ENCODE measurements at regions not wholly inside any gene's neighbourhood (a gene's known extent, or its start where the extent isn't known, plus 50 kb on each side); places are given as distances from the start of the nearest gene placed in this dataset.

DNA sequence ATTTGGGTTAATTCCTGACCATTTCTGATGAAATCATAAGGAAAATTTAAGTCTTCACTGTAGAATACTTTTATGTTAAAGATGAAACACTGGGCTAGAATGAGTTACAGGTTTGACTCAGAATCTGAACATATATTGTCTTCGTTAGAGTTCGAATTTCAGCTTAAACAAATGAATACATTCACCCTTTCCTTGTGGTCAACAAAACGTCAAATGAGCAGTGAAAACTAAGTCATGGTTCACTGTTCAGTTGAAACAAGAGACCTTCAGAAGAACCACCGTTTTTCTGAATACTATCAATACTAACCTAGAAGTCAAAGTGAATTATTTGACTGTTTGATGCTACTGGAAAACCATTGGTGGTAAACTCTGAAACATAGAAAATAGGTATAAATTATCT, 235.2 kb upstream of the ZWINT start:
- no peak for FAIRE-seq

DNA sequence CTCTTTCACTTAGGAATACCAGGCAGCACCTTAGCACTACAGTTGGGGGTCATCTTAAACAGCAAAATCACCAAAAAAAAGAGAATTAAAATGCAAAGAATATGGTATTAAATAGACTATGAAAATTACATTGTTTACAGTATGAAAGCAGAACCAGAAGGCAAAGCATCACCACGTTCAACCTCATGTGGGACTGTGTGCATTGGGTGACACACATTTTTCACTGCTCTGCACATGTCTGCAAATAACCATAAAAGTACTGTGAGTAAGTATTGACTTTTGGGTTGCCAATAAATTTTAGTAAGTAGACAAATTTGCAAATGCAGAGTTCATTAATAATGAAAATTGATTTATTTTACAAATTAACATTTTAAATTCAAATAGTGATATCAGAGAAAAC, 232.1 kb upstream of the ZWINT start:
- DNase-seq (ENCODE audit: low spot score in 2 of 2) = no peak
- FAIRE-seq = no peak

More for the DNA sequence above, 235.2 kb upstream of the ZWINT start:
- DNase-seq (ENCODE audit: low spot score in 2 of 2) = no peak

DNA sequence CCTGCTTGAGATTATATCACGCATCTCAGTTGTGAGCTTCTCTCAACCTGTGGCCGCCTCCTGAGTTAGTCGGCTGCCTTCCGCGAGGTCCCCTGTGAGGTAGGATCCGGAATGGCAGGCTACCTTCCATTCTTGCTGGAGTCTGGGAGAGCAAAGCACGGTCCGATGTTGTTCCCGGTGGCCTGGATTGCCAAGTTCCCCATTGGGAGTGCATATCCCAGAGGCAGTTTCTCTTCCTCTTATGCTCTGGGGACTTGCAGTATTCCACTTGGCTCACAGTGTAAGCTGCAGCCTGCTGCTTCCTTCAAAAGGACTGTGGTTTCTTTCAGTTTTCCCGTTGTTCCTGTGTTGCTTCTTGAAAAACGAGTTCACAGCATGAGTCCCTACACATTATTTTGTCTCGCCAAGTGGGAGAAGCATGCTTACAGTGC, 225.4 kb upstream of the ZWINT start:
- FAIRE-seq (no peak), DNase-seq (ENCODE audit: low spot score in 2 of 2) (no peak)

- no peak for FAIRE-seq
These were observed 224.6 kb upstream of the ZWINT start for GRCh38 chr10:56585447-56586171.

GRCh38 chr10:56583316-56583715, 222.3 kb upstream of the ZWINT start:
- FAIRE-seq (no peak), DNase-seq (ENCODE audit: low spot score in 2 of 2) (no peak)

More at GRCh38 chr10:56585447-56586171, 224.6 kb upstream of the ZWINT start:
- no peak for DNase-seq (ENCODE audit: low spot score in 2 of 2)

- DNase-seq (ENCODE audit: low spot score in 2 of 2) = no peak
- FAIRE-seq = no peak
These were observed 206.5 kb upstream of the ZWINT start for GRCh38 chr10:56567580-56567979.

DNA sequence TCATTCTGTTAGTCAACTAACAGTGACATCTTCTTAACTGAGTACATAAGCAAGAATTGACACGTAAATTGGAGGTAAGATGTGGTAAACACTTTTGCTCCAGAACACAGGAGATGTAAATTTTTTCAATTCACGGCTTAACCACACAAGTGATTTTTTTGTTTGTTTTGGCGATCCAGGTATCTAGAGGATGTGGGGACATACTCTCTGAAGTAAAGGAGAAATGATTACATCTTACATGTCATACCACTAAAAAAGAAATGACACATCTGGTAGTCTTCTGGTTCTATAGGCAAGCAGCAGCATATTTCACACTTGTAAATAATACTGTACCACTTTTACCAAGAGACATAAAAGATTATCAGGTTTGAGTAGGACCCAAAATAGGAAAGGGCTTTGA, 200.3 kb upstream of the ZWINT start:
- no peak for FAIRE-seq

GRCh38 chr10:56551037-56551436, 190.0 kb upstream of the ZWINT start:
- FAIRE-seq (no peak), DNase-seq (ENCODE audit: low spot score in 2 of 2) (no peak)

More for the DNA sequence above, 200.3 kb upstream of the ZWINT start:
- no peak for DNase-seq (ENCODE audit: low spot score in 2 of 2)

DNA sequence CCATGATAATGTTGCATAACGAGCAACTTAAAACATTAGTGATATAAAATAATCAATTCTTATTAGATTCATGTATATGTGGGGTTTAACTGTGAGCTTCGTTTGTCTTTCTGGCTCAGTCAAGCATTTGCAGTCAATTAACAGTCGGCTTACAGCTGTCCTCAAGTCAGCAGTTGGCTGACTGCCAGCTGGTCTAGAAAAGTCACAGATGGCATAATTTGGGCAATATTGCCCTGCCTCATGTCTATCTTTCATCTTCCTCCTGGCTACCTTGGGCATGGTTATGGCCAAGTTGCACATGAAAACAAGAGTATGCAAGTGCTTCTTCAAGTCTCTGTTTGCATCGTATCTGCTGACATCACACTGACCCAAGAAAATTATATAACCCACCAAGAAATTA, 186.1 kb upstream of the ZWINT start:
- FAIRE-seq (no peak), DNase-seq (ENCODE audit: low spot score in 2 of 2) (no peak)

DNA sequence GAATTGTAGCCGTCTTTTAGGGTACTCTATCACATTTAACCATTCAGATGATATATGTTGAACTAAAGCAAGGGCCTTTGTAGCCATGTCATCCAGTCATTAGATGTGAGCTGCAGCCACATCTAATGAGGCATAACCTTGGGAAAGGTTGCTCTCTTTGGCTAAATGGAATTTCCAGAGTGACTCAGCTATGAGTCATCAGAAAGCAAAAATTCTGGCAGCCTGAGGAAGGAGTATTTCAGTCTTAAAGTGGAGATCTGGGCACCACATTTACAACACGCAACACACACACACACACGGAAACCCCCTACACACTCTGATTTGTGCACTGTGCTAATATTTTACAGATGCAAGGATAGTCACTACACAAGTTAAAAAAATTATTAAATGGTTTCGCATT, 176.9 kb upstream of the ZWINT start:
- no peak for DNase-seq (ENCODE audit: low spot score in 2 of 2)
- FAIRE-seq = no peak

- no peak for FAIRE-seq
- no peak for DNase-seq (ENCODE audit: low spot score in 2 of 2)
These were observed 161.1 kb upstream of the ZWINT start for GRCh38 chr10:56522166-56522565.

- FAIRE-seq = no peak
These were observed 147.5 kb upstream of the ZWINT start for GRCh38 chr10:56508562-56508961.

DNA sequence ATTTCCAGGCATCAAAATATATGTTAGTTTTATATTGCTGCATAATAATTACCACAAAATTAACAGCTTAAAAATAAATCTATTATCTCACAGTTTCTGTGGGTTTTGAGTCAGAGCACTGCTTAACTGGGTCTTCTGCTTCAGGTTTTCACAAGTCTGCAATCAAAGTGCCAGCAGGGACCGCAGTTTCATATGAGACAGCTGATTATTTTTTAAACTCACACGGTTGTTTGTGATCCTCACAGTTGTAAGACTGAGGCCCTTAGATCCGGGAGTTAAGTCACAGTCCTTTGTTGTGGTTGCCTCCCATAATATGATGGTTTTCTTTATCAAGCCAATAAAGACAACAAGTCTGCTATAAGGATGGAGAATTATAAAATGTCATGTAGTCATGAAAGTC, 146.0 kb upstream of the ZWINT start:
- DNase-seq (ENCODE audit: low spot score in 2 of 2) (no peak), FAIRE-seq (no peak)

More at GRCh38 chr10:56508562-56508961, 147.5 kb upstream of the ZWINT start:
- no peak for DNase-seq (ENCODE audit: low spot score in 2 of 2)

DNA sequence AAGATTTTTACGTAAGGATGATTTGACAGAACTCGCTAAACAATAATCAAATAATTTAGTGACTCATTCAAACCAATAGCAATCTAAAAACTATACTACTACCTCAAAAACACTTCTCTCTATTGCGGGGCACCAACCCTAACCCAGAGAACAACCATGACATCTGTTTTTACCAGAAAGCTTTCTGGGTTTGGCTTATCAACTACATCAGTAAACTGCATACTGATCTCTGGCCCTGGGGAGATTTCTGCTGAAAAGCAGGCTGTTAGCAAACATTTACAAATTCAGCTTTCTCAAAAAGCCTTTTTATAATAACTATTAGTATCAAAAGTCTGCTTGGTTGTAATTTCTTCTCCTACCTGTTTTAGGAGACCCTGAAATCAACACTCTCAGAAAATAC, 144.5 kb upstream of the ZWINT start:
- FAIRE-seq = no peak
- DNase-seq (ENCODE audit: low spot score in 2 of 2) = no peak

DNA sequence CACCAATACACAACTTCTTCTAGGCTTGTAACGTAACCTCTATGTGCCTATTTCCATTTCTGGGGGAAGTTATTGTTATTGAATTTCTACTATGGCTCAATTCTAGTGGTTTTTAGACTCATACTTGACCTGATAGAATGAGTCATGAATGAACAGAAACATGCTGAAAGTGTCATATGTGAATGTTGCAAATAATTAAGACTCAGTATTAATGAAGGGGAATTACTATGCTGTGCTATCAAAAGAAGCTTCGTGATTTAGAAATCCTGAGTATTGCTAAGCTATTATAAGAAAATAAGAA, 135.1 kb upstream of the ZWINT start:
- DNase-seq (ENCODE audit: low spot score in 2 of 2) (no peak), FAIRE-seq (no peak)

GRCh38 chr10:56487746-56488145, 126.7 kb upstream of the ZWINT start:
- FAIRE-seq (no peak), DNase-seq (ENCODE audit: low spot score in 2 of 2) (no peak)

DNA sequence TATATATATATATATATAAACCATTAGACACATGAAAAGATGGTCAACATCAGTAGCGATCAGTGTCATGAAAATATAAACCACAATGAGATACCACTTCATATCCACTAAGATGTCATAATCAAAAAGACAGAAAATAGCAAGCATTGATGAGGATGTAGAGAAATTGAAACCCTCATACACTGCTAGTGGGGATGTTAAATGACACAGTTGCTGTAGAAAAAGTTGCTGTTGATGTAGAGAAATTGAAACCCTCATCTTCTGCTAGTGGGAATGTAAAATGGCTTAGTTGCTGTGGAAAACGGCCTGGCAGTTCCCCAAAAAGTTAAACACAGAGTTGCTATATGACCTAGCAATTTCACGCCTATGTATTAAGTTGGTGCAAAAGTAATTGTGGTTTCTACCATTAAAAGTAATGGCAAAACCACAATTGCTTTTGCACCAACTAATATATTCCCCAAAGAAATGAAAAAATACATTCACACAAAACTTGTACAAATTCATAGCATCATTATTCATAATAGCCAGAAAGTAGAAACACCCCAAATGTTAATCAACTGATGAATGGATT, 120.5 kb upstream of the ZWINT start:
- FAIRE-seq = no peak

GRCh38 chr10:56472978-56473377, 111.9 kb upstream of the ZWINT start:
- FAIRE-seq (no peak), DNase-seq (ENCODE audit: low spot score in 2 of 2) (no peak)

More for the DNA sequence above, 120.5 kb upstream of the ZWINT start:
- DNase-seq (ENCODE audit: low spot score in 2 of 2) = no peak

- FAIRE-seq = no peak
These were observed 109.6 kb upstream of the ZWINT start for GRCh38 chr10:56470701-56471100.

DNA sequence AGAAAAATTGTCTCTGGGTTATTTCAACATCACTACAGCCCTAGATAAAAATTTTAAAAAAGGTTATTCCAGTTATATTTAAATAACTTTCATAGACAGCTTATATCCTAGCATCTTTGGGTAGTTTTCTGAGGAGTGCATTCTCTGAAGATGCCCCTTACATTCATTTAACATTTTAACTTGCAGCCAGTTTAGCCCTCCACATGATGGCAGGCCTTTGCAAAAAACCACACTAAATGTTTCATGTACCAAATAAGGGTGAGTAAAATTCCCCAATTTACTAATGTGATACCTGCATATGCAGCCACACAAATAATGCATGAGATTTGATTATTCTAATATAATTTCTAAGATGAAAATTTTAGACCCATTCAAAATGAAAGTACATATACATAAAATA, 108.4 kb upstream of the ZWINT start:
- no peak for FAIRE-seq
- no peak for DNase-seq (ENCODE audit: low spot score in 2 of 2)

More at GRCh38 chr10:56470701-56471100, 109.6 kb upstream of the ZWINT start:
- no peak for DNase-seq (ENCODE audit: low spot score in 2 of 2)

- DNase-seq (ENCODE audit: low spot score in 2 of 2) = no peak
- no peak for FAIRE-seq
These were observed 104.9 kb upstream of the ZWINT start for GRCh38 chr10:56466005-56466404.

DNA sequence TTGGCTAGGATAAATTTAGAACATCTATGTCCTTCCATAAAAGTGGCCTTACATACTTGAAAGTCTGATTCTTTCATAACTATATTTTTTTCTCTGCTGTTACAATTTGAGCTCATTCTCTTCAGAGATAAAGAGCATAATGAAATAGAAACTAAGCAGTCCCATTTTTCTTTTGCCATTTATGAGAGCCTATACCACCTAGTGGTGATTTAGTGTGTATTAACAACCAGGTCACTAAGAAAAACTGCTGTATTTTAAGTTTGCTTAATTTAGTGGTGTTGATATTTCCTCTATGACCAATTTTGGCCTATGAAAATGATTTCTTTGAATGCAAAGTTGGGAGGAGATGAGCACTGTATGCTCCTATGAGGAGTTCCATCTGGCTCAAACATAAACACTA, 88.7 kb upstream of the ZWINT start:
- DNase-seq (ENCODE audit: low spot score in 2 of 2) (no peak), FAIRE-seq (no peak)
